GM19099 (cell line): ENCODE measurements at regions not wholly inside any gene's neighbourhood (a gene's known extent, or its start where the extent isn't known, plus 50 kb on each side); places are given as distances from the start of the nearest gene placed in this dataset.

Source experiments
- POLR2A ChIP-seq: IDR thresholded peaks from 3 replicates; pipeline ENCODE4 v1.6.1; 2011; ENCODE audit warnings: low read depth; ENCODE audit not compliant: insufficient read length; ENCODE audit errors: extremely low read depth

DNA sequence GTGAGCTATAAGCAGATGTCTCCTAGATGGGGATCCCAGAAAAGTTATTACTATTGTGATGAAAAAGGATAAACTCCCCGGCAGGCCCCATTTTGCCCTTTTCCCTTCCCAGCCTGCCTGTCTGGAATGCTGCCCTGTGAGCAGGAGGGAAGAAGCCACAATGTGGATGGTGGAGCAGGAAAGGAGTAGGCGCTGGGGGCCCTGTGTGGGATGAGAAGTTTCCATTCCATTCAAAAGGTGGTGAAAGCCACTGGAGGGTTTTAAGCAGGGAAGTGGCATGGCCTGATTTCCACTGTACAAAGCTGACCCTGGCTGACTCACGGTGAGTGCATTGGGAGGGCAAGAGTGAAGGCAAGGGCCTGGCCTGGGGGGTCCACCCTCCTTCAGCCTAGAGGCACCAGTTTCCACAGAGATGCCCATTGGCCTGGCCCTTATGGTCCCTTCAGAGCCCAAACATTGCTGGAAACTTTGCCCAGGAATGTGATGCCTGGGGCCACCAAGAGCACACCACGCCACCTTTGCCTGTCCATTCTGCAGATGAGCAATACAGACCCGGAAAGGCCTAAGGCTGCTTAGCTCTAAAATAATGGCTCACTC lies 206.9 kb downstream of the RPLP1 start:
- no peak for TF ChIP-seq POLR2A

DNA sequence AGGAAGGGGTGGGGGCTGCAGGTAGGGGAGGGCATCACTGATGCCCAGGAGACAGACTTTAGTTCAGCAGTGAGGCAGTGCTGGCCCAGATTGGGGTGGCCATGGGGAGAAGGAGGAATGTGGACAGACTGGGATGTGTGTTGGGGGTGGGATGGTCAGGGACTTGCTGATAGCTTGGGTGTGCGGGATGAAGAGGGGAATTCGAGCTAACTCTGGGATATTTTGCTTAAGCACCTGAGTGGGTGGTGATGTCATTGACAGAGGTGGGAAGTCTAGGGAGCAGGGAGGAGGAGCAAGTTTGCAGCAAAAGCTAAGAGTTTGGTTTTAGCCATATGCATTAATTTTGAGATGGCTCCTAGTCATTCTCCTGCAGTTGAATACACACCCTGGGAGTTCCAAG lies 207.5 kb downstream of the RPLP1 start:
- TF ChIP-seq POLR2A, result no peak

DNA sequence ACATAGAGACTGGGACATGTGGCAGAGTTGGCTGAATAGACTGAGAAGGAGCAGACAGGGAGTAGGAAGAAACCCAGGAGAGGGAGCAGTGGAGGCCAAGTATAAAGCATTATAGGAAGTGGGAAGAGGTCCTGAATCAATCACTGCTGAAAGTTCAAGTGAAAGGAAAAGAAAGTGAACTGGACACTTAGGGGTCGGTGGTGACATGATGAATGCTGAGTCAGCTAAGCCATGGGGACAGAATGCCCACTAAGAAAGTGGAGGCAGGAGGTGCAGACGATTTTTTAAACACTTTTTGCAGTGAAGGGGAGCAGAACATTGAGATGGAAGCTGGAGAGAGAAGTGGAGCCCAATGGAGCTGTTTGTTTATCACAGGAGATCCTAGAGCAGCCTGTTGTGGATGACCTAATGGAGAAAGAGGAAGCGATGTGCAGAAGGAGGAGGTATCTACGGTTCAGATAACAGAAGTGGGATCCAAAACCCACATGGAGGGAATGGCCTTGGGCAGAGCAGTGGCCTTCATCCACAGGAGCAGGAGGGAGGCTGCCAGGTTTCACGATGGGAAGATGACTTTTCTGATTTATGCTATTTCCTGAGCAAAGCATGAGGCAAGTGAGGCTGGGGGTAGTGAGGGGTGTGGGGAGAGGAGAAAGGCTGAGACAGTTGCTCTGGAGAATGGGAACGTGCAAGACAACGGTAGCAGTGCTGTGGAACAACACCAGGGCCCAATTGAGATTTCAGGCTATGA lies 208.2 kb downstream of the RPLP1 start:
- TF ChIP-seq POLR2A, result no peak

DNA sequence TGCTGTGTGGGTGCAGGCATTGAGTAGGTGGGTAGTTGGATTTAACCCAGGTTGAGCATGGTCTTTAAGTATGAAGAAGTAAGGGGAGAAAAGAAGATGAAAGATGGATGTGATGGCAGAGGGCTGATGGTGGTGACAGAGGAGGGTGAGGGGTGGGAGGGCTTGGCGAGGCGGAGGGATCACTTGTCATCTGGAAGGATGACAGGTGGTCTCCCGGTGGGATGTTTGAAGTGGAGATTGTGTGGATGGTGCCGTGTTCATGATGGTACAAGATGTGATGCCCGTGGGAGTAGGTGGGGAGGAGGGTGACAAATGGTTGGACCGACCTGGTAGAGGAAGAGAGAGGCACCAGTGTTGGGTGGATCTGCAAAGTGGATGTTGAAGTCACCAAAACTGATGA lies 208.8 kb downstream of the RPLP1 start:
- TF ChIP-seq POLR2A, result no peak

DNA sequence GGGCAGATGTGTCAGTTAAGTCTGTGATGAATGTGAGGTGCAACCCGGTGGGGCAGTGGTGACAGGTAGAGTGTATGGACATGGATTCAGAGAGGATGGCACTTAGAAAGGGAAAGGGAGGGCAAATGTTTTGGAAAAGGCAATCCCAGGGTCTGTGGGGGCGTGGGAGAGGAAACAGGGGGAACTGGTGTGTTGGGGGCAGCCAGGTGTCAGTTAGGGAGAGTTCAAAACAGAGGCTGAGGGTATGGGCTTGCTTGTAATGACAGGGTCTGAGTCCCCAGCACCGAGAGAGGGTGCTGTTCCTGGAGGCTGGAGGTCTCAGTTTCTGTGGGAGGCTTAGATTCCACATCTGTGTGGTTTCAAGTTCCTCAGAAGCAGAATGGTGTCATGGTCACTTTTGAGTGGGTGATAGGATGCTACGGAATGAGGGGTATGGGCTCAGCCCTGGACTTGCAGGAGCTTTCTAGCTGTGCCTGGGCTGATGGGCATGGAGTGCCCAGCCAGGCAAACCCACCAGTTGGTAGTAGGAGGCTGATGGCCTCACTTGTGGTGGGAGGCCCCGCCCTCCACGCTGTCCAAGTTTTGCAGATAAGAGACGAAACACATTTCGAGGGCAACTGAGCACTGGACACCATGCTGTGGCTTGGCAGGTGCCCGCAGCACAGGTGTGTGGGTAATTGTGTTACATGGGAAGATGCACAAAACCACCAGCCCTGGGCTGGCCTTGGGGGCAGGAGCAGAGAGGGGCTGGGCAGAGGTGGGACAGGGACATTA lies 209.4 kb downstream of the RPLP1 start:
- no peak for TF ChIP-seq POLR2A

DNA sequence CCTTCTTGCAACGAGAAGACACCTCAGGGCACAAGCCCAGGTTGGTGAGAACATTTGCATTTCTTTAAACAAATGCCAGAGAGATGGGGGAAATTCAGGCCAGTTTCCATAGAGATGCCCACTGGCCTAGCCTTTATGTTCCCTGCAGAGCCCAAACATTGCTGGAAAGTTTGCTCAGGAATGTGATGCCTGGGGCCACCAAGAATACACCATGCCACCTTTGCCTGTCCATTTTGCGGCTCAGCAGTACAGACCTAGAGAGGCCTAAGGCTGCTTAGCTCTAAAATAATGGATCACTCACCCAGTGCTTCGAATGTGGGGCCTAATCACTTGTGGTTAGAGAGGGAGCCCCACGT lies 210.0 kb downstream of the RPLP1 start:
- no peak for TF ChIP-seq POLR2A

DNA sequence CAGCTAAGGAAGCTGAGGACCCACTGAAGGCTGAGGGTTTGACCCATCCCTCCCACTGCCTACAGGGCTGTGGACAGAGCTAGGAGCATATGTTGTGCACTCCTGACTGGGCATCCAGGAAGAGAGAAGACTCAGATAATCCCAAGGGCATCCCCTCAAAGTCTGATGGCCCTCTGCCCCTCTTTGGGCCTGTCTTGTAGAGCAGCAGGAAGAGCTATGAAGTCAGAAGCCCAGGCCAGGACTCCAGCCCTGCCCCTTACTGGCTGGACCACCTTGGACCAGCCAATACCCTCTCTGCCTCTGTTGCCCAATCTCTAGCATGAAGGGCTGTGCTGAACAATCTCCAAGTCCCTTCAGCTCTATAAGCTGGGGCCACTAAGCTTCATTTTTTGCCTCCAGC lies 210.8 kb downstream of the RPLP1 start:
- TF ChIP-seq POLR2A, result no peak

DNA sequence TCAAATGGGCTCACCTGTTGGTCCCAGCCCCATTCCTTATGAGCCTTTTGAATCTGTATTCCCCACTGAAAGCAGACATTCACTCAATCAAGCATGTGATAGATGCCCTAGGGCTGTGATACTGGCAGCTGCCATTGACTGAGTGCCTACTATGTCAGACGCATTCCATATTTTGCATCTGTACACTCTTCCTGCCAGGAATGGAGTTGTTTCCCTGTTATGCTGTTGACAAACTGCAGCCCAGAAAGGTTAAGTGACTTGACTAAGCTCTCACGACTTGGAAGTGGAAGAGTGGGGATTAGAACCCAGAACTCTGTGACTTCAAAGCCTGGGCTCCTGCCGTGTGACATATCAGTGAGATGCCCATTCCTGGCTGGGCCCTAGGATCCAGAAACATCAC lies 211.4 kb downstream of the RPLP1 start:
- no peak for TF ChIP-seq POLR2A

DNA sequence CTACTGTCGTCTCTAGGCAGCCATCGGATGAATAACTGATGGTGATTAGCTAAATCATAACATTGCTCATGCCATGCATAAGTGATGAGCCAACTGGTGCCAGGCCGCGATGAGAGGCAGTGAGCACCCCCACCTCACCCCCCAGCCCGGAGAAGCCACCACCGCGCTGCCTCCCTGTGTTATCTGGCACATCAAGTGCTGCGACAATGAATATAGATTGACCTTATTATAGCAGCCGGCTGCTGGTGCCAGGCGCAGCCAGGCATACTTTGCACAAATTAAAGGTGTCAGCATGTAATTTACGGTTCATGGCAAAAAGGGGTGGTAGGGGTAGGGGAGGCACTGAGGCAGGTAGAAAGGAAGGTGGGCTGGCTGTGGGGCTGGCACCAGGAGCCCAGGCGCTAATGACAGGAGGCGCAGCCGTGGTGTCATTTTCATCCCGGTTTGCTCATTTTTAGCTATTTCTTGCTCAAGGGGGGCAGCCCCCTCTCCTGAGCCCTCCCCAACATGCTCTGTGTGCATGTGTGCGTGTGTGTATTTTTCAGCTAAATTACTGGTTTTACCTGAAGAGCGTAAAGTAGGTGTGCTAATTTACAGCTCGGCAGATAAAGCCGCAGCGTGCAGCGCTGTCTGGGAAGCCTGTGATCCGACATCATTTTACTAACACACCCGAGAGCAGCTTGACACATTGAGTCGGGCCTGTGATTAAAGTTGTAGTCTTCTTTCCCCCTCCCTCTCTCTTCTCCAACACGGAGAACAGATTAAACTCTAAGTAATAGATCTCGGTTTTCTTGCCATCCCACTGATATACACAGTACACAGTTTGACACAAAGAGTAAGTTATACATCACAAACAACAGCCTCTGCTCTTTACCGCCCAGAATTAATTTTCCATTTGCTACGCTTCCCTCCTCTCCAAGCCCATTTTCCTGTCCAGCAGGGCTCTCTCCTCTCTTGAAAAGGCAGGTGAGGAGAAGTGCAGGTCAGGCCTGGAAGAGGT lies 212.3 kb downstream of the RPLP1 start:
- no peak for TF ChIP-seq POLR2A

DNA sequence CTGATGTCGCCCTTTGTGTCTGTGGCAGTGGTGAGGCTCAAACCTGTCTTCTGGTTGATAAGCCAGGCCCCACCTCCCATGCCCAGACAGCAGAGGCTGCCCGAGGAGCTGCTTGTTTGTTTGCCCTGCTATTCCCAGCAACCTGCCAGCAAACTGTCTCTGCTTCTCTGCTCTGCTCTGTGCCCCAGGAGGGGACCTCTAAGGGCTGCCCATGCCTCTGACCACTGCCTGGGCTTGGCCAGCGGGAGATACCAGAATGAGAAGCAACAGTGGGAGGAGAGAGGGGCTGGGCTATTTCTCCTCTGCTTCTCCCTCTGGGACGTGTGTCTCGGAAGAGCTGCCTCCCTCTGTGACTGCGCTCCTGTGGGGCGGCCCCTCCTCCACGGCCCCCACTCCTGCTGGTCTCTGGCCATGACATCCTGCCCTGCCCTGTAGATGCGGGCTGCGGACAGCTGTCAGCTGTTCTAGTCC lies 213.1 kb downstream of the RPLP1 start:
- no peak for TF ChIP-seq POLR2A

DNA sequence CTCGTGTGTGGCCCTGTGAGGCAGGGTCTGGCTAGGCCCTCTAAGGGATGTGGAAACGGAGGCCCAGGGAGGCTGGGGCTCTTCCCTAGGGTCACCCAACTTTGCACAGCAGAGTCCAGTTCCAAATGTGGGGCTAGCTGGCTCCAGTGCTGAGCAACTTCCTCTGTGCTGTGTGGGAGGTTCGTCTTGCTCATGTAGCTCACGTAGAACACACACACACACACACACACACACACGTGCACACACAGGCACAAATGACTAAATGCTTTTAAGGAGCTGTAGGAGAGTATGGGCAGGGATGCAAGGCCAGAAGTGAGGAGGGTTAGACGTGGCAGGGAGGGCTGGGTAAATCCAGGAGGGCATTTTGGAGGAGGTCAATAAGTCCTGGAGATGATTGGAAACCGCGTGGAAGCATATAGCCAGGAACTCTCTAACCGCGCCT lies 213.8 kb downstream of the RPLP1 start:
- no peak for TF ChIP-seq POLR2A

DNA sequence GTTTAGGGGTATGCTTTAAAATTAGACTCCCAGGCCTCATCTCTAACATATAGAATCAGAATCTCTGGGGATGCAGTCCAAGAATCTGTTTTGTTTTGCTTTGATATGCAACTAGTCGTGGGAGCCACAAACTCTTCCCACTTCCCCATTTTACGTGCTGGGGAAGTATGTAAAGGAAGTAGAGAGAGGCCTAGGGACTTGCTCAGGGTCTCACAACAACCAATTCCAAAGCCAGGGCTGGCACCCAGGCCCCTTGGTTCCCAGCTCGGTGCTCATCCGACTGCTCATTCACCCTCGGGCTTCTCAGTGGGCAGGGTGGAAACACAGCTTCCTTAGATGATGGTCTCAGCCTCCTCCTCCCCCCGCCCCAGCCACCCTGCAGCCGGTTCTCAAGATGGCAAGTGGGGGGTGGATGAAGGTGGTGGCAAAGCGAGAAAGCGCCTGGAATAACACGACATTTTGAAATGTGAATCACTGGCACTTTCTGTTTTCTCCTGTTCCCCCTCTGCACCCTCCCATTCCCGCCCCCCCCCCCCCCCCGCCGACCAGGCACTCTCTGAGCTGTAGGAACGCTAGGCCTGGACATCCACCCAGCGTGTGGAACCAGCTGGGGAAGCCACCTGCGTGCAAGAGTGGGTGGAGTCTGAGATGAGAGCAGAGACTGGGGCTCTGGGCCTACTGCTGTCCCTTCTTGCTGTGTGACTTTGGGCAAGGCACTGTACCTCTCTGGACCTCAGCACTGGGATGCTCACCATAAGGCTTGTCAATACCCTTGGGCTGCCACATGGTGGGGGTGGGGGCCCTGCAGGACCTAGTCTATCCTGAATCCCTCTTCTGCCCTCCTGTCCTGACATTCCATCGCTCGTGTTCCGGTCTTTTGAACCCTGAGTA lies 214.5 kb downstream of the RPLP1 start:
- TF ChIP-seq POLR2A, result no peak

DNA sequence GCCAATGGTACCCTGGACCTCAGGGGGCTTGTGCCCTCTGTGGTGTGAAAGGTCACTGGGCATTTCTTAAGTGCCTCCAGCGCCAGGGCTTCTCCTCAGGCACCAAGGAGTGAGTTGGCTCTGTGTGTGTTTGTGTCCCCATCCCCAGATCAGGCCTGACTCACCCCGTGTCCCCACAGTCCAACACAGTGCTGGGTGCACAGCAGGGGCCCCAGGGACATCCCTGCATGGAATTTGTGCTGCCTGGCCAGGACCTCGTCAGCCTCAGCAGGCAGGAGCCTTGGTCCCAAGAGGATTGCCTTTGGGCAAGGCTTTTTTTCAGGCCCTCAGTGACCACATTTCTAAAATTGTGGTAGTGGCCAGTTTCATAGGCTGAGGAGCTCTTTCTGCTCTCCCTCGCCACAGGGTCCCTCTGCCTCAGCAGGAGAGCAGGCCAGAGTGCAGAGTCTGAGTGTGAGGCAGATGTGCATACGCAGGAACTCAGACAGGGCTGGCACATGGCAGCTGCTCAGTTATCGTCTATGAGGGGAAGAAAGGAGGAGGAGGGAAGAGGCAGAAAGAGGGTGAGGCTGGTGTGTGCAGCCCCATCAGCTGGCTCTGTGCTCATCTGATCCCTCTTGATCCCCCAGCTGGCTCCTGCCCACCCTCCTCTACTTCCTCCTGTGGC lies 215.6 kb downstream of the RPLP1 start:
- no peak for TF ChIP-seq POLR2A

DNA sequence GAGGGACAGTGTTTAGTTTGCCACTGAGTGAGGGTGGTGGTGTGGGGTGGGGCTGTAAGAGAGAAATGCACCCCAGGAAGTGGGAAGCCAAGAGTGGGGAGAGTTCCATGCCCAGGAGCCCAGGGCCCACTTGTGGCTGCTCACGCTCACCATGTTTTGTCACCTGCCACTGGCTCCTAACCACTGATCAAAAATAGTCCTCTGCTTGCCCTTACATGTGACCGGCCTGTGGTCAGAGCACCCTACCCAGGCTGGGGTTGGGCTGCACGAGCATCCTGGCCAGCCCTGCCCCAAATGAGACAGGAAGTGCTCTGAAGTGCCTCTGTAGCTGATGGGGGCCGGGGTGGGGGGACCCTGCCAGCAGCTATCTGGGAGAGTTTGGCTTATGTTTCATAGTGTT lies 216.3 kb downstream of the RPLP1 start:
- no peak for TF ChIP-seq POLR2A

DNA sequence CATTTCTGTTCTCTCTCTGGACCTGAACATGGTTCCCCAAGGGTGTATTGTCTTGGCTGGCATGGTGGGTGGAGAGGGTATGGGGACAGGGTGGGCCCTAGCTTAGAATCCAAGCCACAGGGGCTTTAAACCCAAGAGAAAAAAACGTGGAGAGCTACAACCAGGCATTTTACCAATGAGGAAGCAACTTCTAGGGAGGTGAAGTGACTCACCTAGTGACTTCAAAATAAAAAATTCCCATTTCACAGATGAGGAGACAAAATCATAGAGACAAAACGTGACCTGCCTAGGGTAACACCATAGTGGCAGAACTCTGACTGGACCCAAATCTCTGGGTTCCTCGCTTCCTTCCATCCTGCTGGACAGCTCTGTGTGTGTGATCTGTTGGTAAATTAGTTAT lies 216.8 kb downstream of the RPLP1 start:
- TF ChIP-seq POLR2A, result no peak
